H1 (cell line): ENCODE measurements at regions not wholly inside any gene's neighbourhood (a gene's known extent, or its start where the extent isn't known, plus 50 kb on each side); places are given as distances from the start of the nearest gene placed in this dataset.

Experiments used
- CTCF ChIA-PET: fragments of 300-600 bp; sonication (Branson Sonifier 250); formaldehyde crosslinking; loops from one replicate; lab custom pipeline; 2021; ENCODE audit not compliant: partially characterized antibody; lab: Charles Lee
- POLR2A ChIA-PET: fragments of 300-600 bp; sonication (Branson Sonifier 250); formaldehyde crosslinking; loops from one replicate; lab custom pipeline; 2021; ENCODE audit warnings: inconsistent platforms; ENCODE audit not compliant: partially characterized antibody; lab: Charles Lee
- DNase-seq, 2 experiments: peaks; one replicate each; pipeline versions ENCODE4 v3.0.0 to v3.0.0-alpha.2; 2010 to 2022; ENCODE audit warnings: low spot score in 2 of 2, low read depth in 1 of 2, mixed read lengths in 1 of 2
- FAIRE-seq: peaks from 2 replicates; lab custom pipeline; 2011; peaks lifted over from hg19 to GRCh38; lab: Jason Lieb, UNC
- H2AFZ ChIP-seq: 2 replicates; pipeline ENCODE4 v1.8.1; 2012; ENCODE audit warnings: low read length, inconsistent platforms
- H2AK5ac ChIP-seq: 2 replicates; pipeline ENCODE4 v1.6.1; 2013; ENCODE audit warnings: low read depth, low read length
- H2BK120ac ChIP-seq: replicated peaks from 2 replicates; pipeline ENCODE3; 2013; ENCODE audit warnings: low read depth, low read length, inconsistent platforms
- H2BK12ac ChIP-seq: 2 replicates; pipeline ENCODE4 v1.6.1; 2013; ENCODE audit warnings: low read depth, low read length
- H2BK15ac ChIP-seq: 2 replicates; pipeline ENCODE4 v1.6.1; 2013; ENCODE audit warnings: low read length
- H2BK20ac ChIP-seq: 2 replicates; pipeline ENCODE4 v1.6.1; 2013; ENCODE audit warnings: low read length
- H2BK5ac ChIP-seq: 2 replicates; pipeline ENCODE4 v1.6.1; 2013; ENCODE audit warnings: low read depth, low read length
- H3K14ac ChIP-seq: 2 replicates; pipeline ENCODE4 v1.6.1; 2013; ENCODE audit warnings: inconsistent platforms; ENCODE audit not compliant: insufficient read length
- H3K18ac ChIP-seq: 2 replicates; pipeline ENCODE4 v1.6.1; 2013; ENCODE audit warnings: low read length; ENCODE audit errors: extremely low read depth
- H3K23ac ChIP-seq: 2 replicates; pipeline ENCODE4 v1.6.1; 2013; ENCODE audit warnings: inconsistent platforms; ENCODE audit not compliant: insufficient read length
- H3K23me2 ChIP-seq: 2 replicates; pipeline ENCODE4 v1.6.1; 2013; ENCODE audit warnings: low read depth, low read length
- H3K27ac ChIP-seq: 2 replicates; pipeline ENCODE4 v1.6.1; 2011; ENCODE audit warnings: low read depth, low read length, inconsistent platforms
- H3K27me3 ChIP-seq, 4 experiments: replicated peaks in 1 of 4; 1 replicate in 1 of 4; 2 replicates in 3 of 4; pipeline versions ENCODE4 v1.6.1 to v1.8.1; 2011 to 2013; ENCODE audit warnings: low read length in 3 of 4, mild to moderate bottlenecking in 3 of 4, inconsistent platforms in 2 of 4, mixed read lengths in 2 of 4, moderate library complexity in 1 of 4; ENCODE audit not compliant: control insufficient read depth in 3 of 4, insufficient read depth in 3 of 4; ENCODE audit errors: extremely low read depth in 1 of 4
- H3K36me3 ChIP-seq, 4 experiments: 2 replicates each; pipeline versions ENCODE4 v1.6.1 to v1.8.1; 2011 to 2013; ENCODE audit warnings: mild to moderate bottlenecking in 4 of 4, low read length in 3 of 4, moderate library complexity in 2 of 4, control low read depth in 1 of 4, inconsistent platforms in 1 of 4; ENCODE audit not compliant: insufficient read depth in 4 of 4, control insufficient read depth in 2 of 4
- H3K4ac ChIP-seq: replicated peaks from 2 replicates; pipeline ENCODE3; 2013; ENCODE audit warnings: low read length, low read depth, mixed read lengths, inconsistent platforms; ENCODE audit not compliant: insufficient read length
- H3K4me1 ChIP-seq, 4 experiments: replicated peaks in 1 of 4; 1 replicate in 1 of 4; 2 replicates in 3 of 4; pipeline versions ENCODE4 v1.6.1 to v1.8.1; 2011 to 2013; ENCODE audit warnings: low read length in 3 of 4, inconsistent platforms in 2 of 4, mixed read lengths in 1 of 4; ENCODE audit not compliant: insufficient read depth in 4 of 4, control insufficient read depth in 3 of 4
- H3K4me2 ChIP-seq, 2 experiments: 2 replicates each; pipeline versions ENCODE4 v1.6.1 to v1.8.1; 2011 to 2013; ENCODE audit warnings: low read depth in 2 of 2, low read length in 2 of 2, control low read depth in 1 of 2, inconsistent platforms in 1 of 2, mild to moderate bottlenecking in 1 of 2; ENCODE audit not compliant: insufficient read depth in 1 of 2
- H3K4me3 ChIP-seq, 4 experiments: fragments of 200-600, 300-600 bp in 1 of 4; sonication (generic), shearing (Covaris generic), sonication (Bioruptor Twin) in 1 of 4; 2 replicates each; pipeline versions ENCODE4 v1.5.1 to v1.8.1; 2011 to 2016; ENCODE audit warnings: low read length in 4 of 4, low read depth in 3 of 4, control low read depth in 2 of 4, inconsistent platforms in 2 of 4, mild to moderate bottlenecking in 2 of 4, mixed read lengths in 1 of 4, moderate library complexity in 1 of 4; ENCODE audit not compliant: insufficient read depth in 2 of 4; ENCODE audit errors: extremely low read depth in 1 of 4
- H3K56ac ChIP-seq: replicated peaks from 2 replicates; pipeline ENCODE3; 2013; ENCODE audit warnings: low read depth, mild to moderate bottlenecking, mixed read lengths, low read length, inconsistent platforms; ENCODE audit not compliant: insufficient read length
- H3K79me1 ChIP-seq: 2 replicates; pipeline ENCODE4 v1.6.1; 2013; ENCODE audit warnings: low read depth, low read length, control low read depth
- H3K79me2 ChIP-seq, 2 experiments: 2 replicates each; pipeline versions ENCODE4 v1.6.1 to v1.8.1; 2012 to 2013; ENCODE audit warnings: low read length in 2 of 2, mild to moderate bottlenecking in 2 of 2, inconsistent platforms in 1 of 2; ENCODE audit not compliant: insufficient read depth in 2 of 2, control insufficient read depth in 1 of 2
- H3K9ac ChIP-seq, 4 experiments: replicated peaks in 1 of 4; 1 replicate in 1 of 4; 2 replicates in 3 of 4; pipeline versions ENCODE4 v1.6.1 to v1.8.1; 2011 to 2013; ENCODE audit warnings: low read depth in 3 of 4, low read length in 3 of 4, control low read depth in 2 of 4, mild to moderate bottlenecking in 2 of 4, moderate library complexity in 2 of 4, inconsistent platforms in 1 of 4; ENCODE audit errors: extremely low read depth in 1 of 4
- H3K9me3 ChIP-seq, 2 experiments: 2 replicates each; pipeline versions ENCODE4 v1.6.1 to v1.8.1; 2012 to 2013; ENCODE audit warnings: mild to moderate bottlenecking in 2 of 2, moderate library complexity in 2 of 2, control low read depth in 1 of 2, inconsistent platforms in 1 of 2, low read depth in 1 of 2, low read length in 1 of 2, mixed read lengths in 1 of 2; ENCODE audit not compliant: insufficient read depth in 2 of 2
- H4K20me1 ChIP-seq, 2 experiments: replicated peaks in 1 of 2; 2 replicates each; pipeline versions ENCODE3 to v1.8.1; 2011 to 2013; ENCODE audit warnings: inconsistent platforms in 2 of 2, low read length in 2 of 2, mild to moderate bottlenecking in 1 of 2; ENCODE audit not compliant: insufficient read depth in 2 of 2, control insufficient read depth in 1 of 2
- H4K5ac ChIP-seq: 2 replicates; pipeline ENCODE4 v1.6.1; 2013; ENCODE audit warnings: low read length, low read depth, mixed read lengths, inconsistent platforms; ENCODE audit not compliant: insufficient read length
- H4K8ac ChIP-seq: 2 replicates; pipeline ENCODE4 v1.8.0; 2013; ENCODE audit warnings: mild to moderate bottlenecking, moderate library complexity, low read length, inconsistent platforms; ENCODE audit not compliant: insufficient read depth; ENCODE audit errors: extremely low read depth
- H4K91ac ChIP-seq: replicated peaks from 2 replicates; pipeline ENCODE3; 2013; ENCODE audit warnings: low read length, mixed read lengths, inconsistent platforms; ENCODE audit not compliant: insufficient read length
- PHF8 ChIP-seq: fragments of 200-600 bp; sonication (generic); conservative IDR thresholded peaks from 2 replicates; pipeline ENCODE4 v1.7.1; 2012; ENCODE audit warnings: low read depth, mild to moderate bottlenecking, inconsistent platforms, low read length, moderate library complexity
- WGBS, 2 experiments: shearing (Covaris generic) in 1 of 2; methylation state at CpG; one replicate each; pipeline versions ENCODE4 v1.1.6 to v1.1.7; 2013 to 2015; ENCODE audit warnings: low lambda C conversion rate in 2 of 2, mixed read lengths in 2 of 2, inconsistent platforms in 1 of 2, low coverage in 1 of 2, missing lambda C conversion rate in 1 of 2; ENCODE audit not compliant: insufficient replicate concordance in 2 of 2, insufficient coverage in 1 of 2, insufficient read length in 1 of 2; ENCODE audit errors: extremely low coverage in 1 of 2, missing lambda C conversion rate in 1 of 2; 5-methylcytosine and 5-hydroxymethylcytosine counted together

GRCh38 chr2:217150236-217150635 lies 290.4 kb upstream of the TNP1 start:
- H3K27ac ChIP-seq: no peak overlapping the region
- H3K4ac ChIP-seq: no peak overlapping the region
- no peak overlapping the region for H4K5ac ChIP-seq
- H2BK15ac ChIP-seq: no peak overlapping the region
- H4K8ac ChIP-seq: no peak overlapping the region
- no peak overlapping the region for H2BK120ac ChIP-seq
- no peak overlapping the region for H2BK5ac ChIP-seq
- H3K23ac ChIP-seq: no peak overlapping the region
- no peaks in the 10 kb centered on the region for H3K79me2 ChIP-seq
- H3K27me3 ChIP-seq: peaks cover 0 to 1% (median 0%) of the 10 kb centered on the region in 4 experiments; a peak in 2 of 7 replicates
- H3K9ac ChIP-seq: no peak overlapping the region
- no peak overlapping the region for H3K18ac ChIP-seq
- H2AK5ac ChIP-seq: no peak overlapping the region
- WGBS, 2 experiments: 89% methylated on average over 4 of the region's 4 CpGs; no CpG with 5 or more reads in 1 of the 2 experiments
- FAIRE-seq (no peak), DNase-seq (no peak)
- CTCF ChIA-PET: interaction anchor here (0.6 to 2.1 kb wide), 4 partner anchors 8 to 86 kb away, joined by 3 to 6 read pairs (median 4); no protein-coding TSS in a partner anchor
- POLR2A ChIA-PET: no interaction called here
- no peaks in the 10 kb centered on the region for H3K9me3 ChIP-seq
- TF ChIP-seq PHF8: no peak
- no peak overlapping the region for H3K4me2 ChIP-seq
- H3K14ac ChIP-seq: no peak overlapping the region
- H2BK20ac ChIP-seq: no peak overlapping the region
- no peaks in the 10 kb centered on the region for H3K36me3 ChIP-seq
- H4K91ac ChIP-seq: no peak overlapping the region
- no peaks in the 10 kb centered on the region for H4K20me1 ChIP-seq
- no peaks in the 10 kb centered on the region for H3K4me1 ChIP-seq
- H3K79me1 ChIP-seq: no peaks in the 10 kb centered on the region
- no peak overlapping the region for H3K56ac ChIP-seq
- no peak overlapping the region for H2AFZ ChIP-seq
- no peak overlapping the region for H3K4me3 ChIP-seq
- H2BK12ac ChIP-seq: no peak overlapping the region
- H3K23me2 ChIP-seq: no peaks in the 10 kb centered on the region; the same call in 1 of the 2 replicates
